CD4-positive, alpha-beta T cell treated with Interleukin-10 for 1 hour (primary cell): ENCODE measurements at regions not wholly inside any gene's neighbourhood (a gene's known extent, or its start where the extent isn't known, plus 50 kb on each side); places are given as distances from the start of the nearest gene placed in this dataset.
A peak's percentile ranks its signal among the peaks of the same experiment; 100 is the strongest.

Source experiments
- DNase-seq: peaks from one replicate; pipeline ENCODE4 v3.0.0-alpha.2; 2020

DNA sequence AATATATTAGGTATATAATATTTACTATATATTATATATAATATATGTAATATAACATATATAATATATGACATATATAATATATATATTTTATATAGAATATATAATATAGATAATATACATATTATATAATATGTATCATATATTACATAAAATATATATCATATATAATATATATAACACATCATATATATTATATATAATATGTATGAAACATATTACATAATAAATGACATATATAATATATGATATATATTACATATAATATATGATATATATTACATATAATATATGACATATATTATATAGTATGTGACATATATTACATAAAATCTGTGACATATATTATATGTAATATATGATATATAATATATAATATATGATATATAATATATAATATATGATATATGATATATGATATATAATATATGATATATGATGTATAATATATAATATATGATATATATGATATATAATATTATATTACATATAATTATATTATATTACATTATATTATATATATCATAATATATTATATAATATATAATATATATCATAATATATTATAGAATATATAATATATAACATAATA is 119.5 kb upstream of the RIMBP3 start:
- no peak for DNase-seq

DNA sequence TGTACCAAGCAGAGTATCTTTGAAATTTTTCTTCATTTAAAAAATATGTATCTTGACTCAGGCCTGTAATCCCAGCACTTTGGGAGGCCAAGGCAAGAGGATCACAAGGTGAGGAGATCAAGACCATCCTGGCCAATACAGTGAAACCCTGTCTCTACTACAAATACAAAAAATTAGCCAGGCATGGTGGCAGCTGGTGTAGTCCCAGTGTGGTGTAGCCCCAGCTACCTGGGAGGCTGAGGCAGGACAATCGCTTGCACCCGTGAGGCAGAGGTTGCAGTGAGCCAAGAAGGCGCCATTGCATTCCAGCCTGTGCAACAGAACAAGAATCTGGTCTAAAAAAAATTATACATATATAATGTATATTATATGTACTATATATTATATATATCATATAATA is 118.7 kb upstream of the RIMBP3 start:
- peak; percentile 48 for DNase-seq
